ENCODE measurements at regions not wholly inside any gene's neighbourhood (a gene's known extent, or its start where the extent isn't known, plus 50 kb on each side); places are given as distances from the start of the nearest gene placed in this dataset.

DNA sequence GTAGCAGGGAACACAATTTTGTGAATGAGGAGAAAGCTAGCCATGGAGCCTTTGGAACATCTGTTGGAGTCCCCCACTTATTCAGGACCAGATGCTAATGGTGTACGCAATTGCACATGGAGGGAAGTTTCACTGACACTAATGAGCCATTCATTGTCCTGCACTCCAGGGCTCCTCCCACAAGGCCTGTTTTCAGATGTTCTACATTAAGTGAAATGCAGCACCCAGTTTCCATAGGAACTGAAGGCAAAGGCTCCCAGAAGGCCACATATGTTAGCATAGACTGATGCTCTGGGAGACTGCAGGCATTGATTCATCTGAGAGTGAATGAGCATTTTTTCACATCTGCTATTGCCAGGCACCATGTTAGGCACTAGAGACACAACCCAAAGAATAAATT lies 399.5 kb downstream of the ETS1 start:
- H3K4me3 ChIP-seq (replicated peaks; ENCODE audit: low read depth, low read length): no peak overlapping the region
- no peak for DNase-seq (ENCODE audit: low read depth)
- no peak for TF ChIP-seq CTCF (IDR thresholded peaks at IDR 0.05; ENCODE audit: low read length, missing control alignments)

GRCh38 chr11:128187377-128187776 lies 400.0 kb downstream of the ETS1 start:
- peak; percentile 53 for DNase-seq (ENCODE audit: low read depth)

DNA sequence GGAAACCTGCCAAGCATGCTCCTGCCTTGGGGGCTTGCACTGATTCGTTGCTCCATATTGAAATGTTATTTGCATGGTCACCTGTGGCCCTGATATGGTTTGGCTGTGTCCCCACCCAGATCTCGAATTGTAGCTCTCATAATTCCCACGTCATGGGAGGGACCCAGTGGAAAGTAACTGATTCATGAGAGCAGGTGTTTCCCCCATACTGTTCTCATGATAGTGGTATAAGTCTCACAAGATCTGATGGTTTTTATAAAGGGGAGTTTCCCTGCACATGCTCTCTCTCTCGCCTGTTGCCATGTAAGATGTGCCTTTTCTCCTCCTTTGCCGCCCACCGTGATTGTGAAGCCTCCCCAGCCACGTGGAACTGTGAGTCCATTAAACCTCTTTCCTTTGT lies 402.4 kb downstream of the ETS1 start:
- no peak for DNase-seq (ENCODE audit: low read depth)
- no peak for TF ChIP-seq CTCF (IDR thresholded peaks at IDR 0.05; ENCODE audit: low read length, missing control alignments)
- no peak overlapping the region for H3K4me3 ChIP-seq (replicated peaks; ENCODE audit: low read depth, low read length)

More at GRCh38 chr11:128187377-128187776, 400.0 kb downstream of the ETS1 start:
- H3K4me3 ChIP-seq (replicated peaks; ENCODE audit: low read depth, low read length): no peak overlapping the region
- no peak for TF ChIP-seq CTCF (IDR thresholded peaks at IDR 0.05; ENCODE audit: low read length, missing control alignments)

DNA sequence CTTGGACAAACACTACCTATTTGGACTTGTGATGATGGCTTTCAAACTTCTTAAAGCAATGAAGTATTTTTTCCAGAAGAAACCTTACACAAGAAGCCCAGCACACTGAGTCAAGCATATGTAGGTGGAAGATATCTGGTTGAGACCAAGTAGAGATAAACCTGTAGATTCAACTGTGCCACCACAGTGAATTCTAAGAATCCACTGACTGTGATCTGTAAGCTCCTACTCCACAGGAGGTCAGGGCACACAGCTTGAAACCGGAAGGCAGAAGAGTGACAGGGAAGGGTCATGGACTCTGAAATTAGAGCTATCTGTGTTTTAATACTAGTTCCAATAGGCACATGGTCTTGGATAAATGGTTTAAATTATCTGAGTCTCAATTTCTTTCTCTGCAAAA lies 404.5 kb downstream of the ETS1 start:
- no peak overlapping the region for H3K4me3 ChIP-seq (replicated peaks; ENCODE audit: low read depth, low read length)
- no peak for TF ChIP-seq CTCF (IDR thresholded peaks at IDR 0.05; ENCODE audit: low read length, missing control alignments)
- DNase-seq (ENCODE audit: low read depth): no peak

- DNase-seq (ENCODE audit: low read depth): no peak
- no peak for TF ChIP-seq CTCF (IDR thresholded peaks at IDR 0.05; ENCODE audit: low read length, missing control alignments)
- no peak overlapping the region for H3K4me3 ChIP-seq (replicated peaks; ENCODE audit: low read depth, low read length)
Measured at GRCh38 chr11:128181984-128182383, 405.4 kb downstream of the ETS1 start.

DNA sequence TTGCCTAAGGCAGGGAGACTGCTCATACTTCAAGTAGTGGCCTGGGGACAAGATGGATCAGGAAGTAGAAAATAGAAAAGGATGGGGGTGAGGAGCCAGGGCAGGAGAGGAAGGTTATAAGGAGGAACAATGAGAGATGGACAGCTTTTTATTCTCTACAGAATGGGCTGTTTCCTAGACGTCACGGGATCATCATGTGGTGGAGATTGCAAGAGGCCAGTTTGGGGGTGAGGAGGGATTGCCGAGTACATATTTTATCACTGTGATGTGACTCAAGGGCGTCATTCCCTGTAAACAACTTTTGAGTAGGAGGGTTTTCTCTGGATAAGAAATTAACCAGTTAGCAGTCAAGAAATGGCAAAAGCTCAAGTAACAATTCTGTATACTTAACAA lies 406.3 kb downstream of the ETS1 start:
- peak; percentile 97 for DNase-seq (ENCODE audit: low read depth)
- no peak for TF ChIP-seq CTCF (IDR thresholded peaks at IDR 0.05; ENCODE audit: low read length, missing control alignments)
- H3K4me3 ChIP-seq (replicated peaks; ENCODE audit: low read depth, low read length): no peak overlapping the region

- no peak overlapping the region for H3K4me3 ChIP-seq (replicated peaks; ENCODE audit: low read depth, low read length)
- DNase-seq (ENCODE audit: low read depth): peak; percentile 95
- TF ChIP-seq CTCF (IDR thresholded peaks at IDR 0.05; ENCODE audit: low read length, missing control alignments): no peak
Measured at GRCh38 chr11:128180441-128181087, 406.8 kb downstream of the ETS1 start.

Measured in fibroblast of pulmonary artery (primary cell).